Brain microvascular endothelial cell (primary cell): ENCODE measurements at regions not wholly inside any gene's neighbourhood (a gene's known extent, or its start where the extent isn't known, plus 50 kb on each side); places are given as distances from the start of the nearest gene placed in this dataset.

Source experiments
- DNase-seq: peaks from one replicate; pipeline ENCODE4 v3.0.0-alpha.2; 2020
- H3K27ac ChIP-seq: fragments of 250-450 bp; sonication (Bioruptor Pico); 2 replicates; pipeline ENCODE4 v1.5.1; 2020; ENCODE audit warnings: mild to moderate bottlenecking, moderate library complexity
- H3K27me3 ChIP-seq: fragments of 250-450 bp; sonication (Bioruptor Pico); replicated peaks from 2 replicates; pipeline ENCODE4 v1.5.1; 2020; ENCODE audit warnings: mild to moderate bottlenecking
- H3K36me3 ChIP-seq: fragments of 250-450 bp; sonication (Bioruptor Pico); replicated peaks from 2 replicates; pipeline ENCODE4 v1.5.1; 2020; ENCODE audit warnings: mild to moderate bottlenecking
- H3K4me3 ChIP-seq: 2 replicates; pipeline ENCODE4 v1.5.1; 2011; ENCODE audit warnings: low read depth, mild to moderate bottlenecking, control low read depth, low read length, moderate library complexity
- in situ Hi-C: cut with HindIII; loops from 2 replicates; pipeline ENCODE4 v1.10.0; 2017; ENCODE audit warnings: low sequenced_read_pairs, low pct_ligation_motif_present
- TF ChIP-seq, protein P1 (sequence below): IDR thresholded peaks from 2 replicates; pipeline ENCODE4 v1.5.1; 2011; ENCODE audit warnings: low read depth, mild to moderate bottlenecking, moderate library complexity, low read length, control low read depth, inconsistent platforms; ENCODE audit errors: missing control alignments

GRCh38 chr2:5932556-5933469 lies 240.6 kb downstream of the SOX11 start:
- no peaks in the 10 kb centered on the region for H3K36me3 ChIP-seq
- no peak overlapping the region for H3K4me3 ChIP-seq
- in situ Hi-C loops = no loop called here
- H3K27ac ChIP-seq = no peak overlapping the region
- H3K27me3 ChIP-seq = no peaks in the 10 kb centered on the region
- no peak for DNase-seq
- TF ChIP-seq, protein P1, sequence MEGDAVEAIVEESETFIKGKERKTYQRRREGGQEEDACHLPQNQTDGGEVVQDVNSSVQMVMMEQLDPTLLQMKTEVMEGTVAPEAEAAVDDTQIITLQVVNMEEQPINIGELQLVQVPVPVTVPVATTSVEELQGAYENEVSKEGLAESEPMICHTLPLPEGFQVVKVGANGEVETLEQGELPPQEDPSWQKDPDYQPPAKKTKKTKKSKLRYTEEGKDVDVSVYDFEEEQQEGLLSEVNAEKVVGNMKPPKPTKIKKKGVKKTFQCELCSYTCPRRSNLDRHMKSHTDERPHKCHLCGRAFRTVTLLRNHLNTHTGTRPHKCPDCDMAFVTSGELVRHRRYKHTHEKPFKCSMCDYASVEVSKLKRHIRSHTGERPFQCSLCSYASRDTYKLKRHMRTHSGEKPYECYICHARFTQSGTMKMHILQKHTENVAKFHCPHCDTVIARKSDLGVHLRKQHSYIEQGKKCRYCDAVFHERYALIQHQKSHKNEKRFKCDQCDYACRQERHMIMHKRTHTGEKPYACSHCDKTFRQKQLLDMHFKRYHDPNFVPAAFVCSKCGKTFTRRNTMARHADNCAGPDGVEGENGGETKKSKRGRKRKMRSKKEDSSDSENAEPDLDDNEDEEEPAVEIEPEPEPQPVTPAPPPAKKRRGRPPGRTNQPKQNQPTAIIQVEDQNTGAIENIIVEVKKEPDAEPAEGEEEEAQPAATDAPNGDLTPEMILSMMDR = no peak

GRCh38 chr2:5933669-5934068 lies 241.5 kb downstream of the SOX11 start:
- H3K4me3 ChIP-seq = no peak overlapping the region
- TF ChIP-seq, protein P1 = no peak
- no peak for DNase-seq
- no peak overlapping the region for H3K27ac ChIP-seq
- in situ Hi-C loops = no loop called here
- H3K27me3 ChIP-seq = no peaks in the 10 kb centered on the region
- H3K36me3 ChIP-seq = no peaks in the 10 kb centered on the region

DNA sequence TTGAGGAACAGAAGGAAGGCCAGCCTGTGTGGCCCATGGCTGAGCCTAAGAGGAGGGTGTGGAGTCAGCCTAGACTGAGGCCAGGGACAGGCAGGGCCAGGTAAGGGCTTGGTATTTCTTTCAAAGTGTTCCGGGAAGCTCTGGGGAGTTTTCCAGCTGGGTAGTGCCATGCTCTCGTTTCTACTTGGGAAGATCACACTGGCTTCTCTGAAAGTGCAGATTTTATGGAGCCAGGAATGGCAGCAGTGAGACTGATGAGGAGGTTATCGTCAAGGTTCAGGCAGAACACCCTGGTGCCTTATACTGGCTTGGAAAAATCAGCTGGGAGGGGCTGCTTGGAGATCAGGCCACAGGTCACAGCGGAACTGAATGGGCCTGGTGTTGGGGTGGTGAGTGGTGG lies 245.1 kb downstream of the SOX11 start:
- no peaks in the 10 kb centered on the region for H3K27me3 ChIP-seq
- DNase-seq = no peak
- TF ChIP-seq, protein P1 = no peak
- H3K36me3 ChIP-seq = no peaks in the 10 kb centered on the region
- H3K27ac ChIP-seq = no peak overlapping the region
- H3K4me3 ChIP-seq = no peak overlapping the region
- in situ Hi-C loops = no loop called here

DNA sequence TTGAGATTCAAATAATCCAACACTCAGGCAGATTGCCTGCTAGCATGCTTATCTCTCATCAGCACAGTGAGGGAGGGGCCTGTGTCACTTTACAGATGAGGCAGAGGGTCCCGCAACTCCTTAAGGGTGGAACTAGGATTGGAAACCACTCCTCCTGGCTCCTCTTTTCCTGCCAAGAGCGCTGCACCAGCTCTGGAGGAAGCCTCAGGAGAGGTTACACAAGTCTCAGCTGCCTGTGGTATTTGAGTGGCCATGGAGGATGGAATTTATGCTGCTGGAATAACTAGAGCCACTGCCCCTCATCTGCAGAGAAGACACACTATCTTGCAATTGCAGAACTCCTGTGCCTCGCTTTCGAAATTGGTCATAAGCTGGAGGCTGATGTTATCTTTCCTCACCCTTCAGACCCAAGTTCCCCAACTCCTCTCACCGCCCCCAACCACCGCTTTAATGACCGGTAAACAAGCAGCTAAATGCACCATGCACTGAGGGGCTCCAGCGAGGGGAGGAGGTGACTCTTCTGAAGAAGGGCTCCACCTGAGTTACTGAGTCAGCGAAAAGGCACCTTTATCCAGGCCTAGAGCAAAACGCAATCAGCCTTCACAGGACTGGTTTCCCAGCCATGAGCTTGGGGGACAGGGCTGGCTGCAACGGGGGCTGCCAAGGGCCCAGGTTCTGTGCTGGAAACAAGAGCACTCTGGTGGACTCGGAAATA lies 245.8 kb downstream of the SOX11 start:
- TF ChIP-seq, protein P1 = no peak
- H3K36me3 ChIP-seq = no peaks in the 10 kb centered on the region
- H3K27me3 ChIP-seq = no peaks in the 10 kb centered on the region
- no peak overlapping the region for H3K27ac ChIP-seq
- in situ Hi-C loops = no loop called here
- no peak overlapping the region for H3K4me3 ChIP-seq
- no peak for DNase-seq

- no peaks in the 10 kb centered on the region for H3K36me3 ChIP-seq
- TF ChIP-seq, protein P1 = no peak
- H3K27ac ChIP-seq = no peak overlapping the region
- no peak for DNase-seq
- no peak overlapping the region for H3K4me3 ChIP-seq
- H3K27me3 ChIP-seq = no peaks in the 10 kb centered on the region
- in situ Hi-C loops = no loop called here
Measured at GRCh38 chr2:5938566-5938896, 246.3 kb downstream of the SOX11 start.
